IMR-90 (cell line): ENCODE measurements at regions not wholly inside any gene's neighbourhood (a gene's known extent, or its start where the extent isn't known, plus 50 kb on each side); places are given as distances from the start of the nearest gene placed in this dataset.

ENCODE experiments used
- BHLHE40 ChIP-seq: fragments of 150-350 bp; IDR thresholded peaks from 2 replicates; pipeline ENCODE4 v1.6.1; 2016; ENCODE audit warnings: mild to moderate bottlenecking, low read depth, low read length
- CEBPB ChIP-seq: IDR thresholded peaks from 2 replicates; pipeline ENCODE4 v1.6.1; 2012; ENCODE audit warnings: low read depth, low read length, improper control_type of control experiment
- CTCF ChIP-seq: conservative IDR thresholded peaks from 2 replicates; pipeline ENCODE4 v1.5.1; 2012; ENCODE audit warnings: mild to moderate bottlenecking, low read depth, low read length, improper control_type of control experiment
- FOS ChIP-seq: fragments of 150-350 bp; IDR thresholded peaks from 2 replicates; pipeline ENCODE4 v1.6.1; 2016; ENCODE audit warnings: low read depth, low read length
- MAZ ChIP-seq: IDR thresholded peaks from 2 replicates; pipeline ENCODE4 v1.6.1; 2012; ENCODE audit warnings: low read depth, mild to moderate bottlenecking, low read length, improper control_type of control experiment, moderate library complexity, borderline replicate concordance
- MXI1 ChIP-seq: IDR thresholded peaks from 2 replicates; pipeline ENCODE4 v1.6.1; 2012; ENCODE audit warnings: low read depth, mild to moderate bottlenecking, low read length, moderate library complexity, borderline replicate concordance
- NFE2L2 ChIP-seq: fragments of 150-350 bp; IDR thresholded peaks from 2 replicates; pipeline ENCODE4 v1.6.1; 2016; ENCODE audit warnings: low read depth, mild to moderate bottlenecking, low read length
- POLR2A ChIP-seq: IDR thresholded peaks from 2 replicates; pipeline ENCODE4 v1.6.1; 2012; ENCODE audit warnings: mild to moderate bottlenecking, low read depth, low read length
- RCOR1 ChIP-seq: IDR thresholded peaks from 2 replicates; pipeline ENCODE4 v1.6.1; 2012; ENCODE audit warnings: mild to moderate bottlenecking, low read length, improper control_type of control experiment; ENCODE audit not compliant: insufficient replicate concordance
- RFX5 ChIP-seq: IDR thresholded peaks from 2 replicates; pipeline ENCODE4 v1.8.0; 2012; ENCODE audit warnings: low read depth, mild to moderate bottlenecking, low read length, moderate library complexity
- SMC3 ChIP-seq: fragments of 150-350 bp; IDR thresholded peaks from 2 replicates; pipeline ENCODE4 v1.6.1; 2016; ENCODE audit warnings: low read depth, mild to moderate bottlenecking, antibody characterized with exemption, low read length, moderate library complexity
- TF ChIP-seq, protein P1 (sequence below): fragments of 150-350 bp; IDR thresholded peaks from 2 replicates; pipeline ENCODE4 v1.6.1; 2016; ENCODE audit warnings: low read depth, mild to moderate bottlenecking, low read length, moderate library complexity, borderline replicate concordance

DNA sequence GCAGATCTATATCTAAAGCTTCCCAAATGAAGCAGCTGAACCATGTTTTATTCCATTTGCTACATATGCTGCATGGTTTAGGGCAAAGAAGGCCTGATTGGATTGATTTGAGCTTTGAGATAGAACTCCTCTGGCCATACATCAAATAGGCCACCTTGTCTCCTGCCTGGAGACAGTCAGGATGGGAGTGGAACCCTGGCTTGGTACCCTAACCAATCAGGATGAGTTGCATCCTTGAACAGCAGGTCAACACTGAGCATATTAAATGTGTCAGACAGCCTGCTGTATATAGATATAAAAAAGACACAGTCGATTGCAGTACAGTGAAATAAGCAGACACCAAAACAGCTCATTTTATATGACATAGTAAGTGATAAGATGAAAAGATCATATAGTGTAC is 291.7 kb downstream of the NUAK1 start:
- TF ChIP-seq POLR2A (no peak), CTCF (no peak), FOS (no peak), BHLHE40 (no peak), MAZ (no peak), RCOR1 (no peak), MXI1 (no peak), CEBPB (no peak), RFX5 (no peak), SMC3 (no peak), NFE2L2 (no peak)
- TF ChIP-seq, protein P1, sequence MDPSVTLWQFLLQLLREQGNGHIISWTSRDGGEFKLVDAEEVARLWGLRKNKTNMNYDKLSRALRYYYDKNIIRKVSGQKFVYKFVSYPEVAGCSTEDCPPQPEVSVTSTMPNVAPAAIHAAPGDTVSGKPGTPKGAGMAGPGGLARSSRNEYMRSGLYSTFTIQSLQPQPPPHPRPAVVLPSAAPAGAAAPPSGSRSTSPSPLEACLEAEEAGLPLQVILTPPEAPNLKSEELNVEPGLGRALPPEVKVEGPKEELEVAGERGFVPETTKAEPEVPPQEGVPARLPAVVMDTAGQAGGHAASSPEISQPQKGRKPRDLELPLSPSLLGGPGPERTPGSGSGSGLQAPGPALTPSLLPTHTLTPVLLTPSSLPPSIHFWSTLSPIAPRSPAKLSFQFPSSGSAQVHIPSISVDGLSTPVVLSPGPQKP, result no peak
